Right lobe of liver (tissue), 4 donors: ENCODE measurements at regions not wholly inside any gene's neighbourhood (a gene's known extent, or its start where the extent isn't known, plus 50 kb on each side); places are given as distances from the start of the nearest gene placed in this dataset.

Source experiments
- CTCF ChIP-seq, 4 donors: fragments of 200-600 bp in 3 of 4; fragments of 450-650 bp in 1 of 4; IDR thresholded peaks; one replicate each; pipeline versions ENCODE4 v1.5.1 to v1.8.0; 2016 to 2022; ENCODE audit warnings: antibody characterized with exemption in 4 of 4, mild to moderate bottlenecking in 2 of 4
- POLR2A ChIP-seq: fragments of 450-650 bp; IDR thresholded peaks from one replicate; pipeline ENCODE4 v1.6.1; 2017; ENCODE audit warnings: antibody characterized with exemption, mild to moderate bottlenecking
- donor health status: DM: no; HTN: no; CAD: no.
- donor health status: DM: no; HTN: no; CAD: no.
- donor health status: DM: no; HTN: yes; CAD: no.

GRCh38 chr10:121416071-121416470, 182.2 kb downstream of the FGFR2 start:
- no peak for TF ChIP-seq POLR2A
- no peak for TF ChIP-seq CTCF (IDR thresholded peaks at IDR 0.05)
